ENCODE measurements at regions not wholly inside any gene's neighbourhood (a gene's known extent, or its start where the extent isn't known, plus 50 kb on each side); places are given as distances from the start of the nearest gene placed in this dataset.
"Not testable (repeated sequence)": the region's sequence is repeated elsewhere in the genome, so short reads cannot be mapped to it uniquely, and the experiment has no call there.

DNA sequence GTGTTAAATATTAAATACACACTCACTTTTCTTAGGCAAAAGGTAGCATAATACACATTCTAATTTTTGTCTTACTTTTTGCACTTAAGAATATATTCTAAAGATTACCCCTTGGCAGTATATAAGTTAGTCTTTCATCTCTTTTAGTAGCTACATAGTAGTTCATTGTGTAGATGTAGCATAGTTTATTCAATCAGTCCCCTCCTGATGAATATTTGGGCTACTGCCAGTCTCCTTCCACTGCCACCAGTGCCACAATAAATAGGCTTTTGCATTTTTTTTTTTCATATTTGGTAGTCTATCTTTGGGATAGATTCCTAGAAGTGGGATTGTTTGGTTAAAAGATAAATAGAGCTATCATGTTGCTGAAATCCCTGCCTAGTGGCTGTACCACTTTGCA lies 388.8 kb upstream of the RUNX1 start:
- in situ Hi-C loops (cut with MboI), result no loop called here
- no peak for TF ChIP-seq EZH2 (IDR thresholded peaks at IDR 0.05; ENCODE audit: insufficient read depth, poor library complexity, severe bottlenecking)
- no peak for TF ChIP-seq EZH2phosphoT487 (IDR thresholded peaks at IDR 0.05; ENCODE audit: insufficient read depth, low read depth)

DNA sequence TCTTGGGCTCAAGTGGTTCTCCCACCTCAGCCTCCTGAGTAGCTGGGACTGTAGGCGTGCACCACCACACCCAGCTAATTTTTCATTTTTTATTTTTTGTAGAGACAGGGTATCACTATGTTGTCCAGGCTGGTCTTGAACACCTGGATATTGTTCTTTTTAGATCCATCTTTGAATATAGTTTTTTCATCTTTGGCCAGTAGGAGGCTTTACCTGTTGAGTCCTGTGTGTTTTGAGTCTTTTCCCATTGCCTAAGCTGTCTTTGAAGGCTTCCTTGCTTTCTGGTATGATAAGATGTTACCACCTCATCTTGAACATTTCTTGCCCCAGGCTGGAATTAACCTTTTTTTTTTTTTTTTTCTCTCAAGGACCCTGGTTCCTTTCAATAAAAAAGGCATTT lies 387.8 kb upstream of the RUNX1 start:
- no peak overlapping the region for H3K4me3 ChIP-seq

More for the DNA sequence above, 388.8 kb upstream of the RUNX1 start:
- Histone ChIP-seq H3K79me2 (ENCODE audit: insufficient read depth) (no peaks in the 10 kb centered on the region), H3K9me2 (ENCODE audit: insufficient read depth) (no peaks in the 10 kb centered on the region), H4K20me1 (ENCODE audit: insufficient read depth) (no peaks in the 10 kb centered on the region), H3K9ac (no peak overlapping the region), H3K27ac (no peak overlapping the region), H3K9me3 (ENCODE audit: low read depth) (no peaks in the 10 kb centered on the region), H3K27me3 (replicated peaks; ENCODE audit: insufficient read depth) (no peaks in the 10 kb centered on the region), H3K4me1 (ENCODE audit: insufficient read depth) (no peaks in the 10 kb centered on the region), H3K36me3 (ENCODE audit: low read depth) (no peaks in the 10 kb centered on the region), H2AFZ (no peak overlapping the region), H3K4me2 (ENCODE audit: unreplicated experiment) (no peak overlapping the region), H3F3A (ENCODE audit: insufficient read depth) (no peaks in the 10 kb centered on the region), H3K4me3 (no peak overlapping the region)
- DNase-seq, result no peak

DNA sequence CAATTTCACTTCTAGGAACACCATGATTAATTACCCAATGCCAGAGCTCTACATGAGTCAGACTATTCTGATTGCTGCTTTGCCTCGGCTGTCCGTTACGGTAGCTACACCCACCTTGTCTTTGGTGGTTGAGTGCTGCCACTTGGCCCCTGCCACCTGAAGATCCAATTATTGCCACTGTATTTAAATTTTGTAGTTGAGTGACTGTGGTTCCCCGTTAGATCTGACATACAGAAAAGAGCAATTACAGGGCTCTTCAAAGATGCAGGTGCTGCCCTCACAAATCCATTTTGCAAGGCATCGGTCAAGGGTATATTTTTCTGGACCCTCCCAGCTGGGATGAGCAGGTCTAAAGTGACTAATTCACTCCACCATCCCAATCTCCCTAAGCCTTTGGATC lies 383.5 kb upstream of the RUNX1 start:
- in situ Hi-C loops (cut with MboI); DNase-seq; H3K9me2 ChIP-seq (ENCODE audit: insufficient read depth); H3K79me2 ChIP-seq (ENCODE audit: insufficient read depth); H3K9ac ChIP-seq; H3K27ac ChIP-seq; H2AFZ ChIP-seq; H3K9me3 ChIP-seq (ENCODE audit: low read depth); H4K20me1 ChIP-seq (ENCODE audit: insufficient read depth); H3K27me3 ChIP-seq (replicated peaks; ENCODE audit: insufficient read depth); H3K36me3 ChIP-seq (ENCODE audit: low read depth); H3K4me3 ChIP-seq; H3K4me2 ChIP-seq (ENCODE audit: unreplicated experiment): not testable (repeated sequence)
- H3F3A ChIP-seq (ENCODE audit: insufficient read depth), result peaks cover 18% of the 10 kb centered on the region
- WGBS, 2 experiments (ENCODE audit: low coverage in 1 of 2, low lambda C conversion rate in 2 of 2, missing lambda C conversion rate in 2 of 2), result 86 to 88% methylated on average over 5 of the region's 5 CpGs
- peaks cover 12% of the 10 kb centered on the region for H3K4me1 ChIP-seq (ENCODE audit: insufficient read depth)

More for the DNA sequence above, 387.8 kb upstream of the RUNX1 start:
- H3K9me3 ChIP-seq (ENCODE audit: low read depth), result no peaks in the 10 kb centered on the region
- H3K4me1 ChIP-seq (ENCODE audit: insufficient read depth), result no peaks in the 10 kb centered on the region
- H3F3A ChIP-seq (ENCODE audit: insufficient read depth), result no peaks in the 10 kb centered on the region
- no peaks in the 10 kb centered on the region for H3K79me2 ChIP-seq (ENCODE audit: insufficient read depth)
- H3K4me2 ChIP-seq (ENCODE audit: unreplicated experiment), result no peak overlapping the region
- no peaks in the 10 kb centered on the region for H4K20me1 ChIP-seq (ENCODE audit: insufficient read depth)
- H3K36me3 ChIP-seq (ENCODE audit: low read depth), result no peaks in the 10 kb centered on the region
- in situ Hi-C loops (cut with MboI), result no loop called here
- no peak overlapping the region for H3K27ac ChIP-seq
- no peaks in the 10 kb centered on the region for H3K9me2 ChIP-seq (ENCODE audit: insufficient read depth)
- no peak for TF ChIP-seq EZH2 (IDR thresholded peaks at IDR 0.05; ENCODE audit: insufficient read depth, poor library complexity, severe bottlenecking)
- no peak for TF ChIP-seq EZH2phosphoT487 (IDR thresholded peaks at IDR 0.05; ENCODE audit: insufficient read depth, low read depth)
- no peaks in the 10 kb centered on the region for H3K27me3 ChIP-seq (replicated peaks; ENCODE audit: insufficient read depth)
- H2AFZ ChIP-seq, result no peak overlapping the region
- no peak for DNase-seq
- 88 to 95% methylated on average over 1 of the region's 1 CpG for WGBS, 2 experiments (ENCODE audit: low coverage in 1 of 2, low lambda C conversion rate in 2 of 2, missing lambda C conversion rate in 2 of 2)
- H3K9ac ChIP-seq, result no peak overlapping the region

DNA sequence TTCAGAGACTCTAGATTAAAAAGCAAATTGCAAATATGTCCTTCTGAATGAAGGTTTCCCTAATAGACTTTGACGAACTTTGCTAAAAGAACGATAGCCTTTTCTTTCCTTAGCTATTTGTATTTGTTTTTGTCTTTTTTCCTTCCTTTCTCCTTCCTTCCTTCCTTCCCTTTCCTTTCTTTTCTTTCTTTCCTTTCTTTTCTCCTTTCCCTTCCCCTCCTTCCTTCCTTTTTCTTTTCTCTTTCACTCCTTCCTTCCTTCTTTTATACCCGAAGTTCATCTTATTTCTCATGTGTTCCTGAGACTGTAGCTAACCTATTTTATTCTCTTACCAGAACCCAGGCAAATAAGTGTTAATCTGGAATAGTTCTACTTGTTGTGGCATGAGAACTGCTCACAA lies 381.2 kb upstream of the RUNX1 start:
- Histone ChIP-seq H3K27me3 (replicated peaks; ENCODE audit: insufficient read depth) (no peaks in the 10 kb centered on the region), H3K4me2 (ENCODE audit: unreplicated experiment) (no peak overlapping the region), H3K9me2 (ENCODE audit: insufficient read depth) (no peaks in the 10 kb centered on the region), H4K20me1 (ENCODE audit: insufficient read depth) (no peaks in the 10 kb centered on the region), H3K36me3 (ENCODE audit: low read depth) (no peaks in the 10 kb centered on the region), H2AFZ (no peak overlapping the region), H3K9ac (no peak overlapping the region), H3K79me2 (ENCODE audit: insufficient read depth) (no peaks in the 10 kb centered on the region), H3K4me1 (ENCODE audit: insufficient read depth) (peaks cover 16% of the 10 kb centered on the region), H3K9me3 (ENCODE audit: low read depth) (no peaks in the 10 kb centered on the region), H3K27ac (no peak overlapping the region), H3K4me3 (no peak overlapping the region), H3F3A (ENCODE audit: insufficient read depth) (peaks cover 22% of the 10 kb centered on the region)
- WGBS, 2 experiments (ENCODE audit: low coverage in 1 of 2, low lambda C conversion rate in 2 of 2, missing lambda C conversion rate in 2 of 2), result 94 to 98% methylated on average over 3 of the region's 3 CpGs
- DNase-seq, result no peak
- in situ Hi-C loops (cut with MboI), result no loop called here
- TF ChIP-seq EZH2phosphoT487 (IDR thresholded peaks at IDR 0.05; ENCODE audit: insufficient read depth, low read depth) (no peak), EZH2 (IDR thresholded peaks at IDR 0.05; ENCODE audit: insufficient read depth, poor library complexity, severe bottlenecking) (no peak)

DNA sequence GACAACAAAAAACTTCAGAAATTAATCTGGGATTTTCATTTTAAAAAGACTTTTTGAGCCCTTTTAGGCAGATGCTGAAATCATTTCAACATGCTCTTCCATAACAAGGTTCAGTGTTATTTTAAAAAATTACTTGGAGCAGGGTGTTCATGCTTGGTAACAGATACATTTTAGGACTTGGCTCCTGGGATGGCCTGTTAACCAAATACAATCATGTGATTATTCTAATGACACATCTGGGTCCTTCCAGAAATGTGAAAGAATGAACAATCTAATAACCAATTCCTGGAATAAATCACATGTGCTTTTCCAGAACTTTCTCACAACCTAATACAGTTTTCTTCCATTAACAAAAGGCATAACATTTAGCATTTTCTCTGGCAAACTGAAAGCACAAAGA lies 379.8 kb upstream of the RUNX1 start:
- no peaks in the 10 kb centered on the region for H3K36me3 ChIP-seq (ENCODE audit: low read depth)
- H4K20me1 ChIP-seq (ENCODE audit: insufficient read depth), result no peaks in the 10 kb centered on the region
- no peaks in the 10 kb centered on the region for H3K9me3 ChIP-seq (ENCODE audit: low read depth)
- DNase-seq, result peak; percentile 27
- peaks cover 17% of the 10 kb centered on the region for H3K4me1 ChIP-seq (ENCODE audit: insufficient read depth)
- no peaks in the 10 kb centered on the region for H3K9me2 ChIP-seq (ENCODE audit: insufficient read depth)
- no peak overlapping the region for H3K9ac ChIP-seq
- peaks cover 27% of the 10 kb centered on the region for H3F3A ChIP-seq (ENCODE audit: insufficient read depth)
- H3K79me2 ChIP-seq (ENCODE audit: insufficient read depth), result no peaks in the 10 kb centered on the region
- 0 out of 2 replicates have a peak overlapping the region, but pooled peaks have one; percentile 12 for H3K4me3 ChIP-seq
- no peaks in the 10 kb centered on the region for H3K27me3 ChIP-seq (replicated peaks; ENCODE audit: insufficient read depth)
- peak overlapping the region; percentile 52; the same call in 1 of the 2 replicates for H2AFZ ChIP-seq
- in situ Hi-C loops (cut with MboI), result no loop called here
- TF ChIP-seq EZH2 (IDR thresholded peaks at IDR 0.05; ENCODE audit: insufficient read depth, poor library complexity, severe bottlenecking) (no peak), EZH2phosphoT487 (IDR thresholded peaks at IDR 0.05; ENCODE audit: insufficient read depth, low read depth) (no peak)
- H3K4me2 ChIP-seq (ENCODE audit: unreplicated experiment), result peak overlapping the region; percentile 31
- H3K27ac ChIP-seq, result peak overlapping the region; percentile 46; the same call in 1 of the 2 replicates
